ENCODE measurements at regions not wholly inside any gene's neighbourhood (a gene's known extent, or its start where the extent isn't known, plus 50 kb on each side); places are given as distances from the start of the nearest gene placed in this dataset.
"Not testable (repeated sequence)": the region's sequence is repeated elsewhere in the genome, so short reads cannot be mapped to it uniquely, and the experiment has no call there.

- DNase-seq (ENCODE audit: low read depth) = no peak
These were observed 327.1 kb upstream of the CDH2 start for GRCh38 chr18:28504066-28504465.

DNA sequence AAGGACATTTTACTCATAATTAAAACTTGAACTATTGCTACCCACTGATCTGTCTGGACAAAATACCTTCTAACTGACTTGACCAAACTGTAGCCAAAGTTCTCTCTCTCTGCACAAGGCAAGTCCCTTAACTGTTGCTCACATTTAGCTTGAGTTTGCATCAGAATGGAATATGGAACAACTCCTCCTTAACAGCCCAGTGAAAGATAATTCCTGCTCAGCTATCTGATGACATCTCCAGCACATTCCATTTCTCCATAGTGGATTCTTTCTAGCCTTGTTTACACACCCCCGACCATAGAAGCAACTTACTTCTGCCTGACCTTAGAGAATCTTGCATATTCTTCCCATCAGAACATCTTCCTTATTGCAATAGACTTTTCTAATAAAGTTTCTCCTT is 317.2 kb upstream of the CDH2 start:
- DNase-seq (ENCODE audit: low read depth) = no peak

DNA sequence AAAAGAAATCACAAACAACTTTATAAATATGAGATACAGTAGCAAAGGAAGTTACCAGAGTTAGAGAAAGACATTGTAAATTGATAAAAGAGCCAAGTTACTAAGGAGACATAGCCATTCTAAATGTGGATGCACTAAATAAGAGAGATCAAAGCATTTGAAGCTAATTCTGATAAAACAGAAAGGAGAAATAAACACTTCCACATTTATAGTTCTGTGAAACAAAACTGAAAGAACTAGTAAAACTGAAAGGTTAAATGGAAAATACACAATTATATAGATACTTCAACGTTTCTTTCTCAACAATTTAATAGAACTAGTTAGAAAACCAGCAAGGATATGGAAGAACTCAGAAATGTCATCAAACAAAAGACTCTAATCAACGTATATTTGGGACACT is 309.0 kb upstream of the CDH2 start:
- no peak for DNase-seq (ENCODE audit: low read depth)

GRCh38 chr18:28485210-28485801 is 308.4 kb upstream of the CDH2 start:
- no peak for DNase-seq (ENCODE audit: low read depth)

DNA sequence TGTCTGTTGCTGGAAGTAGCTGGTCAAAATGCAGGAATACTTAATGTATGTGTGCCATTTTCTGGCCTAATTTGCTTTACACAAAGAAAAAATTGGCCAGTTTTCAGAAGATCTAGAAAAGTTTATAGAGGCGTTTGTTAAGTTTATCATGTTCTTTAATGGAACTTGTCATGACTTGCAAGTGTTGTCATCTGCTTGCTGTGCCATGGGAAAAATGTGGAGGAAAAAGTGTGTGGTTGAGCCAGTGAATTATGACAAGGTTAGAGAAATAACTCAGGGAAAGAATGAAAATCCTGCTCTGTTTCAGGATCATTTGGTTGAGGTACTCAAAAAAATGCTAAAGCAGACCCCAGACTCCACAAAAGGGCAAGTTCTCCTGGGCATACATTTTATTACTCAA is 301.6 kb upstream of the CDH2 start:
- DNase-seq (ENCODE audit: low read depth) = no peak

GRCh38 chr18:28476302-28476701 is 299.4 kb upstream of the CDH2 start:
- DNase-seq (ENCODE audit: low read depth) = no peak

DNA sequence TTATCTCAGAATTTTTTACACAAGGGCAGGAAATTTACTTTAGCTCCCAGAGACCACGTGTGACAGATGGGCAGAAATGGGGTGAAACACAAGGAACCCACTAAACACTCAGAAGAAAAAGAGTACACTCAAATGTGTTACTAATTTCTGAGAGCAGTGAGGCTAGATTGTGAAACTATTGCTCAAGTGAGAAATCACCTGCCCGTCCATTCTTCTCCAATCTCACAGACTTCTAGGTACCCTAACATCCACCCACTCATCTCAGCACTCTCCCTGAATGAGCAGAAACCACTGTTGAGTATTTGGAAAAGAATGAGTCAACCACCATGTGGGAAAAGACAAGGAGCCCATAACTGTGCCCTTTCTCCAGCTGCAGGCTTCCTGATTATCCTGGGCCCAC is 293.0 kb upstream of the CDH2 start:
- DNase-seq (ENCODE audit: low read depth) = no peak

- no peak for DNase-seq (ENCODE audit: low read depth)
These were observed 292.0 kb upstream of the CDH2 start for GRCh38 chr18:28468901-28469300.

DNA sequence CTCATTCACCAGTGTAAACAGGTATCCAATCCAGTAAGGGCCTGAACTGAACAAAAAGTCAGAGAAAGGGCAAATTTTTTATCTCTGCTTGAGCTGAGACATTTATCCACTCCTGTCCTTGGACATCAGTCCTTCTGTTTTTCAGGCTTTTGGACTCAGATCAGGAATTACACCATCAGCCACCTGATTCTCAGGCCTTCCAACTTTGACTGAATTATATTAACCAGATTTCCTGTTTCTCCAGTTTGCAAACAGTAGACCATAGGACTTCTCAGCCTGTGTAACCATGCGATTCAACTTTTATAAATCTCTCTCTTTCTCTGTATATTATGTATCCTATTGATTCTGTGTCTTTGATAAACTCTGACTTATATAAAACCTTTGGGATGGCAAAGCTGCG is 289.3 kb upstream of the CDH2 start:
- no peak for DNase-seq (ENCODE audit: low read depth)

DNA sequence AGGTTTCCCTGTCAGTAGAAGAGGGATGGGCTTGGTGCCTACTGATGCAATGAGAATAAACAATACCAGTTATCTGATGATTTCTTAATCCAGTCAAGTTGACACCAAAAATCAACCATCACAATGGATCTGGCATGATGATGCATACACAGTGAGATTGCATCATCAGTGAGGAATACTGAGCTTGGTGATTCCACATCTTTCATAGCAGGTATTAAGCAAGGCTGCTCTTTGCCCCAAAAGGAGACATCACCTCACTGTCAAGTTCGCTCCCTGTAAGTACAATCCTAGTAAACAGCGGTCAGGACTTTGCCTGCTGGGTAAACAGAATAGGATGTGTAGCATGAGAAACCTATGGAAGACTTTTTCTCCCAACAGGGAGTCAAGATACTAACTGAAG is 282.7 kb upstream of the CDH2 start:
- no peak for DNase-seq (ENCODE audit: low read depth)

GRCh38 chr18:28458751-28459150 is 281.8 kb upstream of the CDH2 start:
- DNase-seq (ENCODE audit: low read depth) = no peak

DNA sequence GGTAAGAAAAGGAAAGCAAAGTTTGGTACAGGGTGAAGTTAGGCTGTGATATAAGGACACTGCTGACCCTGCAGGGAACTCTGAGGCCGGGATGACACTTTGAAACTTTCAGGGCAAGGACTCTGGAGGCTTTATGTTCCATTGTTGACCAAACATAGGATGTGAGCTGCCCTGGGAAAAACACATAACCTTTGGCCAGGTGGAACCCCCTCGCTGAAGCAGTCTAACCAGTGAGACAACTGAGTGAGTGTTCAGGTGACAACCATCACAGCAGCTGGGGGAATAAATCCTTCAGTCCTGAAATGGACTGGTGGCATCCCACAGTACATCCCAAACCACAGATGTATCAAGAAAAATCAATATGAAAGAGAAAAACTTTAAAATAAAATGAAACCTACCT is 280.9 kb upstream of the CDH2 start:
- DNase-seq (ENCODE audit: low read depth) = no peak

DNA sequence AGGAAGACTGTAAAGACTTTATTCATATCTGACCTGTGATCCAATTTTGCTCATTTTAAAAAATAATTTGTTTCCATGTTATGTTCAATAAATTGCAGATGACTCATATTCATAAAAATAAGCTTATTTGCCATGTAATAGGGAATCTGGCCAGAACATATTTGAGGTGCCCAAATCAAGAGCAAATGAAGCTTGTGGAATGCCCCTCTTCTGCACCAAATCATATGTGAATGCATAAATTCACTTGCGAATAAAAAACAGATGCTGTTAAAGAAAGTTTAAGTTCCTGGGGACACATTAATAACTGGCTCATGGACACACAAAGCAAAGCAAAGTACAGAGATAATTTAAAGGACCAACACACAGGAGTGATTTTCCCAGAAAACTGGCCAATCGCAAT is 279.0 kb upstream of the CDH2 start:
- DNase-seq (ENCODE audit: low read depth) = no peak

GRCh38 chr18:28439870-28440269 is 262.9 kb upstream of the CDH2 start:
- DNase-seq (ENCODE audit: low read depth) = no peak

- no peak for DNase-seq (ENCODE audit: low read depth)
These were observed 261.5 kb upstream of the CDH2 start for GRCh38 chr18:28438381-28438780.

- no peak for DNase-seq (ENCODE audit: low read depth)
These were observed 255.4 kb upstream of the CDH2 start for GRCh38 chr18:28432339-28432738.

DNA sequence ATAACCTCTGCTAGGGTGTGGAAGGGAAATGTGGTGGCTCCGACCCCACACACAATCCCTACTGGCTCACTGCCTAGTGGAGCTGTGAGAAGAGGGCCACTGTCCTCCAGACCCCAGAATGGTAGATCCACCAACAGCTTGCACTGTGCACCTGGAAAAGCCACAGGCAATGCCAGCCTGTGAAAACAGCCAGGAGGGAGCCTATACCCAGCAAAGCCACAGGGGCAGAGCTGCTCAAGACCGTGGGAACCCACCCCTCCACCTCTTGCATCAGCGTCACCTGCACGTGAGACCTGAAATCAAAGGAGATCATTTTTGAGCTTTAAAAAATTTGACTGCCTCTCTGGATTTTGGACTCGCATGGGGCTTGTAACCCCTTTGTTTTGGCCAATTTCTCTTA is 249.0 kb upstream of the CDH2 start:
- DNase-seq (ENCODE audit: low read depth) = no peak

DNA sequence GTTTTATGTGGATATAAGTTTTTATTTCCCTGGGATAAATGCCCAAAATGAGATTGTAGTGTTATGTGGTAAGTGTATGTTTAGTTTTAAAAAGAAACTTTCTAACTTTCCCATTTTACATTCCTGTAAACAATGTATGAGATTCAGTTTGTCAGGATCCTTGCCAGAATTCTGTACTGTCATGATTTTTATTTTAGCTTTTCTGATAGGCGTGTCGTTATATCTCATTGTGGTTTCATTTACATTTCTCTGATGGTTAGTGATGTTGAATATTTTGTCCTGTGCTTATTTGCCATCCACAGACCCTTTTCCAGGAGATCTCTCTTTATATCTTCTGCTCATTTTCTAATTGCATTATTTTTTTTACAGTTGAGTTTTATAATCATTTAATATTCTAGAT is 245.6 kb upstream of the CDH2 start:
- no peak for DNase-seq (ENCODE audit: low read depth)

GRCh38 chr18:28421950-28422349 is 245.0 kb upstream of the CDH2 start:
- not testable (repeated sequence) for DNase-seq (ENCODE audit: low read depth)

- no peak for DNase-seq (ENCODE audit: low read depth)
These were observed 235.6 kb upstream of the CDH2 start for GRCh38 chr18:28412521-28412920.

DNA sequence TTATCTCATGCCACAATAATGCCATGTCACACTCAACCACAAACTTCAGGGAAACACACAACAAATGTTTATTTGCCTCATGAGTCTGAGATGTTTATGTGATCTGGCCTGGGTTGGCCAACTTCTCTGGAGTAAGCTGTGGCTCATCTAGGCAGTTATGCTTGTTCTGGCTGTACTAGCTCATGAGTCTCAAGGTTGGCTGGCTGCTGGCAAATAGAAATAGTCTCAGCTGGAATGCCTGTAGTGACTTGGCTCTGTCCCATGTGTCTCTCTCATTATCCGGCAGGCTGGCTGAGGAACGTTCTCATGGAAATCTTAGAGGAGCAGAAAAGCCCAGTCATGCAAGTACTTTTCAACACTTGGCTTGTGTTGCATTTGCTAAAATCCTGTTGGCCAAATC is 234.9 kb upstream of the CDH2 start:
- no peak for DNase-seq (ENCODE audit: low read depth)

GRCh38 chr18:28409811-28410210 is 232.9 kb upstream of the CDH2 start:
- DNase-seq (ENCODE audit: low read depth) = no peak

- no peak for DNase-seq (ENCODE audit: low read depth)
These were observed 231.6 kb upstream of the CDH2 start for GRCh38 chr18:28408528-28408927.

DNA sequence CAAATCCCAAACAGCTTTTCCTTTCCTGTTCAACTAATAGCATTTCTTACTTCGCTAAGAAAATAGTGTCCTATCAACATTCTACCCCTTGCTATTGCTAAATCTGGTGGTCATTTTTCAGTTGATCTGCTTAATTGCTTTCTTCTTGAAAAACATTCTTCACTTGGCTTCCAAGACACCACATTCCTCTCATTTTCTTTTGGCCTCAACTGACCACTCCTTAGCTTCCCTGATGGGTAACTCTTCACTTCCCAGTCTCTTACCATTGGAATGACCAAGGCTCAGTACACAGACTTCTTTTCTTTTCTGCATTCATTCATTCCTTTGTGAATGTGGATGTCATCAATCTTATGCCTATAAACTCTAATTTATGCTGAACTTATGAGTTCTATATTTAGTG is 230.8 kb upstream of the CDH2 start:
- DNase-seq (ENCODE audit: low read depth) = no peak

DNA sequence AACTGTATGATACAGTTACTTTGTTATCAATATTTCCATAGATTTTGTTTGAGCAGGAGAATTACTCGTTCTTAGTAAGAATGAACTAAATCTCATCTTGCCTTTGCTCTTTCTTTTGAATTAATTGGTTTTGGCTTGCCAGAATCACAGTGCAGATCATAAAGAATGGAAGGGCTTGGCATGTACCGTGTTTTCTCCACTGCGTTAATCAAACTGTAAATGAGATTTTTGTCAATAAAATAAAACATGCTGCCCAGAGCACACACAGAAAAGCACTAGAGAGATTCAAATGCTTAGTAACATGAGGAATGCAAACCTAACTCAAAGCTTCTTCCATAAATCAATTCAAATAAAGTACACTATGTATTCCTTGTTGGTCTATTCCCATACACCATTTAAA is 229.6 kb upstream of the CDH2 start:
- DNase-seq (ENCODE audit: low read depth) = no peak

All from HS-27A (cell line).